Suppressor macrophage treated with lipopolysaccharide for 1 hour (primary cell): ENCODE measurements at regions not wholly inside any gene's neighbourhood (a gene's known extent, or its start where the extent isn't known, plus 50 kb on each side); places are given as distances from the start of the nearest gene placed in this dataset.

Experiments
- DNase-seq, 3 donors: peaks; one replicate each; pipeline ENCODE4 v3.0.0-alpha.2; 2020 to 2022

- no peak for DNase-seq
Measured at GRCh38 chr22:48687606-48688005, 1140.1 kb downstream of the BRD1 start.

- no peak for DNase-seq
Measured at GRCh38 chr22:48686694-48687302, 1140.9 kb downstream of the BRD1 start.

- DNase-seq, result no peak
Measured at GRCh38 chr22:48685767-48686166, 1141.9 kb downstream of the BRD1 start.

GRCh38 chr22:48683640-48684039 is 1144.0 kb downstream of the BRD1 start:
- no peak for DNase-seq

GRCh38 chr22:48682504-48682903 is 1145.2 kb downstream of the BRD1 start:
- no peak for DNase-seq

GRCh38 chr22:48680601-48681000 is 1147.1 kb downstream of the BRD1 start:
- no peak for DNase-seq

- DNase-seq, result no peak
Measured at GRCh38 chr22:48679656-48680555, 1147.8 kb downstream of the BRD1 start.

GRCh38 chr22:48678171-48679135 is 1149.2 kb downstream of the BRD1 start:
- no peak for DNase-seq

GRCh38 chr22:48677621-48678020 is 1150.1 kb downstream of the BRD1 start:
- no peak for DNase-seq

GRCh38 chr22:48677168-48677520 is 1150.5 kb downstream of the BRD1 start:
- DNase-seq, result no peak

GRCh38 chr22:48676266-48677167 is 1151.2 kb downstream of the BRD1 start:
- no peak for DNase-seq

- no peak for DNase-seq
Measured at GRCh38 chr22:48675830-48676145, 1151.9 kb downstream of the BRD1 start.

GRCh38 chr22:48675141-48675829 is 1152.4 kb downstream of the BRD1 start:
- no peak for DNase-seq

GRCh38 chr22:48673806-48674500 is 1153.7 kb downstream of the BRD1 start:
- no peak for DNase-seq

GRCh38 chr22:48672387-48672786 is 1155.3 kb downstream of the BRD1 start:
- no peak for DNase-seq

- DNase-seq, result no peak
Measured at GRCh38 chr22:48670731-48671130, 1156.9 kb downstream of the BRD1 start.

- DNase-seq, result no peak
Measured at GRCh38 chr22:48669986-48670716, 1157.5 kb downstream of the BRD1 start.

- no peak for DNase-seq
Measured at GRCh38 chr22:48669226-48669625, 1158.4 kb downstream of the BRD1 start.

GRCh38 chr22:48667289-48667688 is 1160.4 kb downstream of the BRD1 start:
- no peak for DNase-seq

- peak in 1 of 3 donors; percentile 10 for DNase-seq
Measured at GRCh38 chr22:48666620-48667019, 1161.1 kb downstream of the BRD1 start.
